A549 (cell line): ENCODE measurements at regions not wholly inside any gene's neighbourhood (a gene's known extent, or its start where the extent isn't known, plus 50 kb on each side); places are given as distances from the start of the nearest gene placed in this dataset.

Source experiments
- ATAC-seq, 2 experiments: fragments of 200-7000 bp in 1 of 2; fragments of >200 bp in 1 of 2; cut with Nextera tagmentation in 1 of 2; cut with Tn5 transposase in 1 of 2; 3 replicates each; pipeline versions ENCODE4 v1.8.0 to v1.9.1; 2018 to 2020; ENCODE audit warnings: mild to moderate bottlenecking in 1 of 2, moderate library complexity in 1 of 2
- CTCF ChIA-PET: fragments of 300-600 bp; sonication (Branson Sonifier 250); formaldehyde crosslinking; extraction: SDS; loops from one replicate; lab custom pipeline; 2021; ENCODE audit warnings: antibody characterized with exemption, inconsistent platforms; lab: Yijun Ruan, JAX
- POLR2A ChIA-PET: fragments of 350-600 bp; formaldehyde crosslinking; extraction: SDS; loops from one replicate; lab custom pipeline; 2021; ENCODE audit warnings: antibody characterized with exemption, inconsistent platforms; lab: Yijun Ruan, JAX
- DNase-seq, 2 experiments: peaks; one replicate each; pipeline versions ENCODE4 v3.0.0 to v3.0.0-alpha.2; 2011 to 2016; ENCODE audit warnings: low read depth in 1 of 2, low spot score in 1 of 2
- FAIRE-seq: peaks from 2 replicates; lab custom pipeline; 2011; peaks lifted over from hg19 to GRCh38; lab: Jason Lieb, UNC
- H3K27ac ChIP-seq, 2 experiments: fragments of >200 bp; sonication (Bioruptor Twin); formaldehyde crosslinking; 3 replicates each; pipeline ENCODE4 v1.5.1; 2016 to 2017
- H3K4me1 ChIP-seq: fragments of >200 bp; sonication (Bioruptor Twin); formaldehyde crosslinking; 3 replicates; pipeline ENCODE4 v1.6.1; 2016
- H3K4me2 ChIP-seq: fragments of >200 bp; sonication (Bioruptor Twin); formaldehyde crosslinking; 3 replicates; pipeline ENCODE4 v1.6.1; 2016
- H3K4me3 ChIP-seq: fragments of >200 bp; sonication (Bioruptor Twin); formaldehyde crosslinking; 3 replicates; pipeline ENCODE4 v1.5.1; 2016
- H3K9me3 ChIP-seq: fragments of >200 bp; sonication (Bioruptor Twin); formaldehyde crosslinking; 3 replicates; pipeline ENCODE4 v1.6.1; 2016
- BHLHE40 ChIP-seq: IDR thresholded peaks from 2 replicates; pipeline ENCODE4 v1.6.1; 2012; ENCODE audit warnings: low read depth, low read length, inconsistent platforms
- CBX2 ChIP-seq: fragments of 200-600 bp; sonication (generic); IDR thresholded peaks from 2 replicates; pipeline ENCODE4 v1.6.1; 2016; ENCODE audit warnings: low read depth, mild to moderate bottlenecking, borderline replicate concordance
- CBX8 ChIP-seq: fragments of 200-600 bp; sonication (generic); IDR thresholded peaks from 2 replicates; pipeline ENCODE4 v1.6.1; 2016
- CEBPB ChIP-seq, 2 experiments: fragments of >200 bp in 1 of 2; sonication (Bioruptor Twin) in 1 of 2; formaldehyde crosslinking in 1 of 2; IDR thresholded peaks; 2 replicates each; pipeline ENCODE4 v1.6.1; 2012 to 2016
- CHD4 ChIP-seq: fragments of 200-600 bp; sonication (generic); IDR thresholded peaks from 2 replicates; pipeline ENCODE4 v1.6.1; 2016; ENCODE audit warnings: antibody characterized with exemption, mild to moderate bottlenecking, borderline replicate concordance
- EHF ChIP-seq: fragments of 250-450 bp; sonication (Bioruptor Pico); IDR thresholded peaks from 2 replicates; pipeline ENCODE4 v1.5.0; 2020; ENCODE audit warnings: mild to moderate bottlenecking
- EHMT2 ChIP-seq: fragments of 200-600 bp; sonication (generic); IDR thresholded peaks from 2 replicates; pipeline ENCODE4 v1.6.1; 2016; ENCODE audit warnings: antibody characterized with exemption, low read depth, mild to moderate bottlenecking, moderate library complexity
- EP300 ChIP-seq, 2 experiments: fragments of >200 bp; sonication (Bioruptor Twin); formaldehyde crosslinking; IDR thresholded peaks; 2 replicates in 1 of 2; 3 replicates in 1 of 2; pipeline ENCODE4 v1.6.1; 2016 to 2017
- ESRRA ChIP-seq: fragments of 150-350 bp; IDR thresholded peaks from 2 replicates; pipeline ENCODE4 v1.6.1; 2014; ENCODE audit warnings: mild to moderate bottlenecking, low read length, borderline replicate concordance
- FOSB ChIP-seq: fragments of 250-450 bp; sonication (Bioruptor Pico); IDR thresholded peaks from 2 replicates; pipeline ENCODE4 v1.5.0; 2020; ENCODE audit warnings: mild to moderate bottlenecking, moderate library complexity
- HDAC2 ChIP-seq: fragments of 200-600 bp; sonication (generic); IDR thresholded peaks from 2 replicates; pipeline ENCODE4 v1.6.1; 2016
- HES2 ChIP-seq: fragments of >200 bp; sonication (Bioruptor Twin); formaldehyde crosslinking; IDR thresholded peaks from 2 replicates; pipeline ENCODE4 v1.6.1; 2016
- HOXB5 ChIP-seq: fragments of 250-450 bp; sonication (Bioruptor Pico); IDR thresholded peaks from 2 replicates; pipeline ENCODE4 v1.5.0; 2020; ENCODE audit warnings: mild to moderate bottlenecking, moderate library complexity
- JUNB ChIP-seq: fragments of >200 bp; sonication (Bioruptor Twin); formaldehyde crosslinking; IDR thresholded peaks from 2 replicates; pipeline ENCODE4 v1.6.1; 2016
- MAX ChIP-seq: IDR thresholded peaks from 2 replicates; pipeline ENCODE4 v1.6.1; 2012
- NPAS2 ChIP-seq: fragments of 250-450 bp; sonication (Bioruptor Pico); IDR thresholded peaks from 2 replicates; pipeline ENCODE4 v1.8.0; 2022; ENCODE audit warnings: mild to moderate bottlenecking, moderate library complexity, borderline replicate concordance
- NR3C1 ChIP-seq: fragments of >200 bp; sonication (Bioruptor Twin); formaldehyde crosslinking; IDR thresholded peaks from 3 replicates; pipeline ENCODE4 v1.6.1; 2017
- RAD21 ChIP-seq, 2 experiments: fragments of >200 bp in 1 of 2; sonication (Bioruptor Twin) in 1 of 2; formaldehyde crosslinking in 1 of 2; IDR thresholded peaks in 1 of 2; conservative IDR thresholded peaks in 1 of 2; 2 replicates in 1 of 2; 3 replicates in 1 of 2; pipeline ENCODE4 v1.6.1; 2012 to 2018; ENCODE audit warnings: inconsistent platforms in 1 of 2
- RARB ChIP-seq: fragments of 250-450 bp; sonication (Bioruptor Pico); IDR thresholded peaks from 2 replicates; pipeline ENCODE4 v1.8.0; 2021; ENCODE audit warnings: mild to moderate bottlenecking, moderate library complexity
- RFX5 ChIP-seq: fragments of 450-650 bp; IDR thresholded peaks from 2 replicates; pipeline ENCODE4 v1.7.1; 2014; ENCODE audit warnings: antibody characterized with exemption, mild to moderate bottlenecking, moderate library complexity
- SMC3 ChIP-seq: fragments of >200 bp; sonication (Bioruptor Twin); formaldehyde crosslinking; IDR thresholded peaks from 3 replicates; pipeline ENCODE4 v1.6.1; 2018; ENCODE audit warnings: inconsistent platforms
- SREBF2 ChIP-seq: fragments of 450-650 bp; IDR thresholded peaks from 2 replicates; pipeline ENCODE4 v1.6.1; 2014; ENCODE audit warnings: mild to moderate bottlenecking, moderate library complexity
- ZSCAN20 ChIP-seq: fragments of 250-450 bp; sonication (Bioruptor Pico); IDR thresholded peaks from 2 replicates; pipeline ENCODE4 v1.8.0; 2022; ENCODE audit warnings: mild to moderate bottlenecking, moderate library complexity
- WGBS: methylation state at CpG from one replicate; pipeline ENCODE4 v1.1.6; 2017; ENCODE audit errors: missing lambda C conversion rate; 5-methylcytosine and 5-hydroxymethylcytosine counted together
- TF ChIP-seq, protein P1 (sequence below): fragments of 450-650 bp; IDR thresholded peaks from 2 replicates; pipeline ENCODE4 v1.6.1; 2014; ENCODE audit warnings: antibody characterized with exemption
- TF ChIP-seq, protein P2 (sequence below): fragments of 150-350 bp; IDR thresholded peaks from 2 replicates; pipeline ENCODE4 v1.6.1; 2014; ENCODE audit warnings: low read depth, mild to moderate bottlenecking, low read length
- TF ChIP-seq, protein P3 (sequence below): fragments of >200 bp; sonication (Bioruptor Twin); formaldehyde crosslinking; IDR thresholded peaks from 3 replicates; pipeline ENCODE4 v1.5.1; 2016
- TF ChIP-seq, protein P4 (sequence below): IDR thresholded peaks from 2 replicates; pipeline ENCODE4 v1.6.1; 2012

GRCh38 chr6:10081957-10082356 lies 332.9 kb downstream of the TFAP2A start:
- Histone ChIP-seq H3K4me1 (peaks cover 23% of the 10 kb centered on the region; the same call in 2 of the 3 replicates), H3K27ac (no peak overlapping the region), H3K4me2 (peak overlapping the region; percentile 1; the same call in 1 of the 3 replicates), H3K9me3 (no peaks in the 10 kb centered on the region), H3K4me3 (no peak overlapping the region)
- DNase-seq (no peak), ATAC-seq (no peak), FAIRE-seq (no peak)
- ChIA-PET CTCF (no interaction called here), POLR2A (no interaction called here)
- TF ChIP-seq SMC3: no peak
- TF ChIP-seq RARB (CRISPR knock-in tag): no peak
- no peak for TF ChIP-seq RAD21 (conservative IDR thresholded peaks at IDR 0.05 in 1 of 2, IDR thresholded peaks at IDR 0.05 in 1 of 2)
- no peak for TF ChIP-seq BHLHE40
- TF ChIP-seq, protein P1, sequence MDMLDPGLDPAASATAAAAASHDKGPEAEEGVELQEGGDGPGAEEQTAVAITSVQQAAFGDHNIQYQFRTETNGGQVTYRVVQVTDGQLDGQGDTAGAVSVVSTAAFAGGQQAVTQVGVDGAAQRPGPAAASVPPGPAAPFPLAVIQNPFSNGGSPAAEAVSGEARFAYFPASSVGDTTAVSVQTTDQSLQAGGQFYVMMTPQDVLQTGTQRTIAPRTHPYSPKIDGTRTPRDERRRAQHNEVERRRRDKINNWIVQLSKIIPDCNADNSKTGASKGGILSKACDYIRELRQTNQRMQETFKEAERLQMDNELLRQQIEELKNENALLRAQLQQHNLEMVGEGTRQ: no peak
- TF ChIP-seq ESRRA: no peak
- TF ChIP-seq NR3C1: no peak
- no peak for TF ChIP-seq EHMT2
- TF ChIP-seq, protein P2, sequence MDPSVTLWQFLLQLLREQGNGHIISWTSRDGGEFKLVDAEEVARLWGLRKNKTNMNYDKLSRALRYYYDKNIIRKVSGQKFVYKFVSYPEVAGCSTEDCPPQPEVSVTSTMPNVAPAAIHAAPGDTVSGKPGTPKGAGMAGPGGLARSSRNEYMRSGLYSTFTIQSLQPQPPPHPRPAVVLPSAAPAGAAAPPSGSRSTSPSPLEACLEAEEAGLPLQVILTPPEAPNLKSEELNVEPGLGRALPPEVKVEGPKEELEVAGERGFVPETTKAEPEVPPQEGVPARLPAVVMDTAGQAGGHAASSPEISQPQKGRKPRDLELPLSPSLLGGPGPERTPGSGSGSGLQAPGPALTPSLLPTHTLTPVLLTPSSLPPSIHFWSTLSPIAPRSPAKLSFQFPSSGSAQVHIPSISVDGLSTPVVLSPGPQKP: no peak
- no peak for TF ChIP-seq CBX2
- no peak for TF ChIP-seq EHF (CRISPR knock-in tag)
- no peak for TF ChIP-seq CBX8
- no peak for TF ChIP-seq SREBF2
- TF ChIP-seq, protein P3, sequence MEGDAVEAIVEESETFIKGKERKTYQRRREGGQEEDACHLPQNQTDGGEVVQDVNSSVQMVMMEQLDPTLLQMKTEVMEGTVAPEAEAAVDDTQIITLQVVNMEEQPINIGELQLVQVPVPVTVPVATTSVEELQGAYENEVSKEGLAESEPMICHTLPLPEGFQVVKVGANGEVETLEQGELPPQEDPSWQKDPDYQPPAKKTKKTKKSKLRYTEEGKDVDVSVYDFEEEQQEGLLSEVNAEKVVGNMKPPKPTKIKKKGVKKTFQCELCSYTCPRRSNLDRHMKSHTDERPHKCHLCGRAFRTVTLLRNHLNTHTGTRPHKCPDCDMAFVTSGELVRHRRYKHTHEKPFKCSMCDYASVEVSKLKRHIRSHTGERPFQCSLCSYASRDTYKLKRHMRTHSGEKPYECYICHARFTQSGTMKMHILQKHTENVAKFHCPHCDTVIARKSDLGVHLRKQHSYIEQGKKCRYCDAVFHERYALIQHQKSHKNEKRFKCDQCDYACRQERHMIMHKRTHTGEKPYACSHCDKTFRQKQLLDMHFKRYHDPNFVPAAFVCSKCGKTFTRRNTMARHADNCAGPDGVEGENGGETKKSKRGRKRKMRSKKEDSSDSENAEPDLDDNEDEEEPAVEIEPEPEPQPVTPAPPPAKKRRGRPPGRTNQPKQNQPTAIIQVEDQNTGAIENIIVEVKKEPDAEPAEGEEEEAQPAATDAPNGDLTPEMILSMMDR: no peak
- TF ChIP-seq ZSCAN20 (CRISPR knock-in tag): no peak
- TF ChIP-seq JUNB: no peak
- no peak for TF ChIP-seq HDAC2
- no peak for TF ChIP-seq EP300 (IDR thresholded peaks at IDR 0.05)
- TF ChIP-seq NPAS2 (CRISPR knock-in tag): no peak
- TF ChIP-seq HOXB5 (CRISPR knock-in tag): no peak
- WGBS: 93% methylated on average over 1 of the region's 1 CpG

DNA sequence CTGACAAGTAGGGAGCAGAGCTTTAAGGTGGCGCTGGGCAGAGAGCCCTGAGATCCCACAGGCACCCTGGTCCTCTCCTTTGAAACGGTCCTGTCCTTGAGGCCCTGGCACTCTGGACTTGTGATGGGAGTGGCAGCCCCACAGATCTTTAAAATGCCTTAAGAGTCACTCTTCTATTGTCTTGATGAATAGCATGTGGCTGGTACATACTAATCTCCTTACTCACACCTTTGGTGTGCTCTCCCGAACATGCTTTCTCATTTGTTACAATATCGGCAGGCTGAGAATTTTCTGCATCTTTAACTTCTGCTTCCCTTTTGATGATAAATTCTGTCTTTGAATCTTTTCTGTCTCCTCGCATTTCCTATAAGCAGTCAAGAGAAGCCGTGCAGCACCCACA lies 333.8 kb downstream of the TFAP2A start:
- no peak overlapping the region for H3K4me2 ChIP-seq
- H3K4me1 ChIP-seq: peaks cover 23% of the 10 kb centered on the region; the same call in 2 of the 3 replicates
- 96% methylated on average over 4 of the region's 6 CpGs for WGBS
- ChIA-PET POLR2A (no interaction called here), CTCF (interaction anchor here (0.5 to 0.6 kb wide), 2 partner anchors 679 to 1712 kb away, joined by 3 read pairs; no protein-coding TSS in a partner anchor)
- peak overlapping the region in 1 of 2 experiments; percentile 37; a peak in 1 of 6 replicates for H3K27ac ChIP-seq
- TF ChIP-seq, protein P4, sequence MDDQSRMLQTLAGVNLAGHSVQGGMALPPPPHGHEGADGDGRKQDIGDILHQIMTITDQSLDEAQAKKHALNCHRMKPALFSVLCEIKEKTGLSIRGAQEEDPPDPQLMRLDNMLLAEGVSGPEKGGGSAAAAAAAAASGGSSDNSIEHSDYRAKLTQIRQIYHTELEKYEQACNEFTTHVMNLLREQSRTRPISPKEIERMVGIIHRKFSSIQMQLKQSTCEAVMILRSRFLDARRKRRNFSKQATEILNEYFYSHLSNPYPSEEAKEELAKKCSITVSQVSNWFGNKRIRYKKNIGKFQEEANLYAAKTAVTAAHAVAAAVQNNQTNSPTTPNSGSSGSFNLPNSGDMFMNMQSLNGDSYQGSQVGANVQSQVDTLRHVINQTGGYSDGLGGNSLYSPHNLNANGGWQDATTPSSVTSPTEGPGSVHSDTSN: no peak
- TF ChIP-seq, protein P1: no peak
- no peak for TF ChIP-seq CHD4
- no peak for TF ChIP-seq RFX5
- no peak for TF ChIP-seq HES2
- TF ChIP-seq, protein P2: no peak
- TF ChIP-seq MAX: no peak
- TF ChIP-seq FOSB (CRISPR knock-in tag): no peak
- TF ChIP-seq CEBPB (IDR thresholded peaks at IDR 0.05): no peak
- ATAC-seq (no peak), DNase-seq (no peak), FAIRE-seq (no peak)
- no peaks in the 10 kb centered on the region for H3K9me3 ChIP-seq
- no peak overlapping the region for H3K4me3 ChIP-seq
